HG02798 (cell line): ENCODE measurements at regions not wholly inside any gene's neighbourhood (a gene's known extent, or its start where the extent isn't known, plus 50 kb on each side); places are given as distances from the start of the nearest gene placed in this dataset.
"Not testable (repeated sequence)": the region's sequence is repeated elsewhere in the genome, so short reads cannot be mapped to it uniquely, and the experiment has no call there.

Experiments used
- ATAC-seq: cut with Tn5 transposase; IDR thresholded peaks from one replicate; pipeline ENCODE4 v1.9.1; 2021; ENCODE audit warnings: mild to moderate bottlenecking; ENCODE audit not compliant: unreplicated experiment, poor library complexity

- ATAC-seq: no peak
Observed at GRCh38 chr4:24179201-24179840, 289.5 kb upstream of the PPARGC1A start.

- not testable (repeated sequence) for ATAC-seq
Observed at GRCh38 chr4:24177443-24177842, 287.6 kb upstream of the PPARGC1A start.

DNA sequence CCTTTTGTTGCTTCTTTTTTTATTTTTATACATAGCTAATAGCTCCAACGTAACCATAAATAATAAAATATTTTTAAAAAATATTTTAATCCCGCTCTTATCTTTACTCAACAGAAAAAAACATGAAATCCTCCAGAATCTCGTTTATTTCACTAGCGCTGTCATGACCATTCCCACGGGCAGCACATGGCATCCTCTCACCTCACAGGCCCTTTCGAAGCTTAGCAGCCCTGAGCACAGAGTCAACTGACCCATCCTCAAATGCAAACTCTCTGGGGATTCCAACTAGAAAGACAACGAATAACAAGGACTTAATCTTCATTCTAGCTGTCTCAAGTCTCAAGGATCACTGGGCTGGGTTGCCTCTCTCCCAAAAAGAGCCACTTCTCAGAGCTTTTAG, 285.9 kb upstream of the PPARGC1A start:
- no peak for ATAC-seq

DNA sequence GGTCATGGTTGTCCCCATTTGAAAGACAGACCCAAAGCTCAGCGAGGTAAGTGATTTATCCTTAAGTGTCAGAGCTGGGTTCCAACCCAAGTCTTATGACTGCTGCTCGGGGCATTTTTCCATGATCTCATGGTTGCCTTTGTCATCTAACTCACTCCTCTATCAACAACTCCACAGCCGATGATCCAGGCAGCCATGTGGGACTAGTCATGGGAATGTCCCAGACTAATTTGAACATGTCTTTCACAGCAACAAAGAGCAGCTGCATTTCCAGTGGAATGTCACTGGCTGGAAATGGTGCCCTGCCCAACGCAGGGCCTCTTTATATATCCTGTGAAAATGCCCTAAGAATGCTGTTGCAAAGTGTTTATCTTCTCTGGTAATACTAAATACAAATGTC, 284.8 kb upstream of the PPARGC1A start:
- no peak for ATAC-seq

- ATAC-seq: no peak
Observed at GRCh38 chr4:24172406-24172805, 282.6 kb upstream of the PPARGC1A start.

DNA sequence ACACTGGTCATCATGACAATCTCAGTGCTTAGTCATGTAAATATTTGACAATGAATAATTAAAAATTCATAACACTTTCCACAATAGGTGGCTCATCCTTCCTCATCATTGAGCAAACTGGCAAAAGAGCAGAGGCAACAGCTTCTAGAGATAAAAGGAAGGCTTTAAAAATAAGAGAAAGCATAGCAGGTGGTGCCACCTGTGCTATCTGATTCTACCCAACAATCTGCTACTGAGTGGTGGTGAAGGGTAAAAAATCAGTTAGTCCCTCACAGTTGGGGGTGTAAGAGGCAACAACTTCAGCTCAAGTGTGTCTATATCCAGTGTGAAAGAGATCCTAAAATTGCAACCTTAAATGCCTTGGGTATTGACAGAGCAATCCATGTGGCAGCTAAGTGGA, 280.1 kb upstream of the PPARGC1A start:
- ATAC-seq: no peak

DNA sequence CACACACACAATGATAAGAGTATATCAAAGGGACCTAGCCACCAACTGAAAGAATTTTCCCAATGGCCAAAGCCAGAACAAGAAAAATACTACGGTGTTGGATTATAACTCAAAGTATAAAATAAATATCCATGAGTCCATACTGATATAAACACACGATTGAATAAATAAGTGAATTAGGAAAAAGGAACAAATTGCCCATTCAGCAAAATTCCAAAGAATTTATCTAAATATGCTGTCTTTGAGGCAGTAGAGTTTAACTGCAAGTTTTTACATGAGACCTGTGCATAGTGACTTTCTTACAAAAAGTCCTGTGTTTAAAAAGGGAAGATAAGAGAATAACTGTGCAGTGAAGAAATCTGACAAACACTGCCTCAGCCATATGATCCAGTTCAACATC, 278.8 kb upstream of the PPARGC1A start:
- ATAC-seq: no peak

DNA sequence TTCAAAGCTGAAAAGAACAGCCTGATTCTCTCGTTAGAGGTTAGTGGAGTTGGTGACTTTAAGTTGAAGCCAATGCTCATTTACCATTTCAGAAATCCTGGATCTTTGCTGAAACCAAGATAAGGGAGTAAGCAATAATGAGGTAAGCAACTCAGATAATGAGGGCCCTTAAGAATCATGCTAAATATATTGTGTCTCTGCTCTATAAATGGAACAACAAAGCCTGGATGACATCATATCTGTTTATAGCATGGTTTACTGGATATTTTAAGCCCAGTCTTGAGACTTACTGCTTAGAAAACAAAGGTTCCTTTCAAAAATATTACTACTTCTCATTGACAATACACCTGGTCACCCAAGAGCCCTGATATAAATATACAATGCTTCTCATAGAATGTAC, 276.7 kb upstream of the PPARGC1A start:
- ATAC-seq: no peak

- ATAC-seq: no peak
Observed at GRCh38 chr4:24164797-24165196, 274.9 kb upstream of the PPARGC1A start.

DNA sequence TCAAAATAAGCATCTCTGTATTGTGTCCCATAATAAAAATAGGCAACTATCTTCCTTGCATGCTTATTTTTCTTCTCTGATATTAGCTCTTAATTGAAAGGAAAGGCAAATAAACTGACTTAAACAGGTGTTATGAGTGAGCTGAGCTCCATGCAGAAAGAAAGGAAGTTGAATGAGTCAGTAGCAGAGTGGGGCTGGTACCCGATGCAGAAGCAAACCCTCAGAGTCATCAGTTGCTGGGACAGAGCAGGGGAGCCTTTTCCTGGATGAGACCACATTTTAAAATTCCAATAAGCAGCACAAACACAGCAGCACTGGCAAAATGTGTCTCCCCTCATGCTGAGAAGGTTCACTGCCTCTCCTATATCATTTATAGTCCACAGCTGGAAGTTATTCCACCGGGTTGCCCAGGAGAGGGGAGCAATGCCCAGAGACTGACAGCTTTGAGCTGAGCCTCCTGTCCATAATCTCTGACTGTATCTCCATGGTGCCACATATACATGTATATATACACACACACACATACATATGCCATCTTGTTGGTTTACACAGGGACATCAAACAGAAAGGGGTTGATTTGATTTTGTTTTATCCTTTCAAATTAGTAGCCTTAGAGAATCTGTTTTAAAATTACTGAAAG, 274.3 kb upstream of the PPARGC1A start:
- no peak for ATAC-seq

- no peak for ATAC-seq
Observed at GRCh38 chr4:24163314-24163713, 273.5 kb upstream of the PPARGC1A start.

- ATAC-seq: no peak
Observed at GRCh38 chr4:24160358-24160757, 270.5 kb upstream of the PPARGC1A start.

DNA sequence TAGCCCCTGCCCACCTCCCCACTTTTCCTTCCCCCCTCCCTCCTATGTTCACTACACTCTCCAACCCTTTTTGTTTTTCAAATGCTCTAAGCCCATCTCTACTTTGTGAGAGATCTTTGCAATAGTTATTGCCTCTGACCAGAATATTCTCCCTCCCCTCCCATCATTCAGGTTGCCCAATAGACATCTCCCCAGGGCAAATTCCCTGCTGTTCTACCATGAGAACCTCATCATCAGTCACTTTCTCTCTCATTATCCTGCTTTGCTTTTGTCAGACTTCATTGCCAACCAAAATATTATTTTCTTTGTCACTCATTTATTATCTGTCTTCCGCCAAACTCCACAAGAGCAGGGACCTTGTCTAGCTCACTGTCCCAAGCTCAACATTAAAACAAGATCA, 268.2 kb upstream of the PPARGC1A start:
- no peak for ATAC-seq

DNA sequence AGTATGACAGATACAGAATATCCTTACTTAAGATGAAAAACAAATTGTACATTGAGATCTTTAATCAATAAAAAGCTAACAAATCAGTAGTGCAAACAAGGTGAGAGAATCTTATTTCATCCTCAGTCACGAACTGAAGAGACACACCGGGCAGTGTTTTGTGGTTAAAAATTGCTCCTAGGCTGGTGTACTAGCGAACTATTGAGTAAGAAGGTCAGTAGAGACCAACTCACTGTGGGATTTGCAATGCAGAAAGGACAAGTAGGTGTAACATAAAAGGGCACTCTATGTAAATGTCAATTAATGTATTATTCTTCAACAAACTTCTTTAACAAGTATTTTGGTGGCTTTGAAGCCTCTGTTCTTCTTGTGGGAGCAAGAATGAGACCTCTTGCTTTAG, 260.2 kb upstream of the PPARGC1A start:
- ATAC-seq: no peak

DNA sequence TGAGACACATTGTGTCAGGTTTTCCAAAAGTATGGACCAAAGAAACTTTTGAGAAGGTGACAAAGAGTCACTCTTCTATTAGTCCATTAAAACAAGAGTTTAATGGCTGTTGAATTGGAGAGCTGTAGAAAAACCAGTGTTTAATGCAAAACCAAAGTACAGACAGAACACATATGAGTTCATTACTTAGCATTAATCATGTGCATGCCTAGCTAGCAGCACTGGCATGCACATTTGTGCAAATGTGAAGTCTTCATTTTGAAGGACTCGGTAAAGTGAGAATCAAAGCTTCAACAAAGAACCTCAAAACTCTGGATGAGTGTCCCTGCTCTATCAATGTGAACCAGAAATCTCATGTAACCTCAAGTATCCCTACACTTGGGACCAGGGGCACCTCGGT, 256.3 kb upstream of the PPARGC1A start:
- no peak for ATAC-seq

DNA sequence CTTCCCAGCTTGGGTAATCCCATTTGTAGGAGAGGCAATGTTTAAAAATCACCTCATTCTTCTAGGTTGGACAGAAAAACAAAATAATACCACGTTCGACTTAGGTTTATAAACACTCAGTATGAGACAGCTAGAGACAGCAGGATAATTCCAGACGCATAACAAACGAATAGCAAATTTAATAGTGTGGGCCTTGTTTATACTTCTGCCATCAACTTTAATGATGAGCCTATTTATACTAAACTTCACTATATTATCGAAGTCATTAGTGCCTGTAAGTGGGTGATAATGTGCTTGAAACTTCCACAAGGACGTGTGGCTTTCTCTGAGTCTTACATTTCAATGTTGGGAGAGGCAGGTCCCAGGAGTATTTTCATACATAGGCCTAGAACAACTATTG, 255.7 kb upstream of the PPARGC1A start:
- no peak for ATAC-seq

GRCh38 chr4:24144381-24144780, 254.5 kb upstream of the PPARGC1A start:
- ATAC-seq: no peak

- no peak for ATAC-seq
Observed at GRCh38 chr4:24143741-24144140, 253.9 kb upstream of the PPARGC1A start.

DNA sequence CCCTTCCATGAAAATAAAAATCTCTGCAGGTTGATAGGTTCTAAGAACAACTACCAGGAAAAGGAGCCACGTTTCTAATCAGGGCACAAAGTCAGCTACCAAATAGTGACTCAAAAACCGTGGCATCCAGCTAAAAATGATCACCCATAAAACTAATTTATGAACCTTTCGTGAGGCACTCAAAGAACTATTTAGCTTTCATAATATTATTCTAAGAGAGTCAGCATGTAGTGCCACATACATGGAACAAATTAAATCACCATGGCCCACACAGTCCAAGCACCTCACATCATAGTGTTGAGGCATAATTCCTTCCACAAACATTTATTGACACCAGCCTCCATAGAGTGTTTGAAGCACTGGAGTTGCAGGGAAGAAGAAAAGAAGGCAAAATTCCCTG, 252.0 kb upstream of the PPARGC1A start:
- no peak for ATAC-seq

DNA sequence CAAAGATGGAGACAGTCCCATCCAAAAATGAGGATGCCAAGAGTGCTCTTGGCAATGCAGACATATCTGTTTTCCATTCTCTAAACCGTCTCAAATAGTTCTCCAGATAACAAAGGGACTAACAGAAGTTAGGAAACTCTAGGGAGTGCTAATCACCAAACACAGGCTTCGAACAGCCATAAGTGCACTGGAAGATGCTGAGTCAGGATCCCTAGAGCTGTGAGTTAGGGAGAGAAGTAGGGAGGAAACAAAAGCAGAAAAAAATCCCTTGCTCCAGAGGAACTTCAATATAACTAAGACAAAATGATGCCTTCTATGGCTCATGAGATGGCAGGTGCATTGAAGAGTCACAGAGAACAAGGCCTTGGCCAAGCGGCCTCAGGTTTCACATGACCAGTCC, 251.0 kb upstream of the PPARGC1A start:
- ATAC-seq: no peak

DNA sequence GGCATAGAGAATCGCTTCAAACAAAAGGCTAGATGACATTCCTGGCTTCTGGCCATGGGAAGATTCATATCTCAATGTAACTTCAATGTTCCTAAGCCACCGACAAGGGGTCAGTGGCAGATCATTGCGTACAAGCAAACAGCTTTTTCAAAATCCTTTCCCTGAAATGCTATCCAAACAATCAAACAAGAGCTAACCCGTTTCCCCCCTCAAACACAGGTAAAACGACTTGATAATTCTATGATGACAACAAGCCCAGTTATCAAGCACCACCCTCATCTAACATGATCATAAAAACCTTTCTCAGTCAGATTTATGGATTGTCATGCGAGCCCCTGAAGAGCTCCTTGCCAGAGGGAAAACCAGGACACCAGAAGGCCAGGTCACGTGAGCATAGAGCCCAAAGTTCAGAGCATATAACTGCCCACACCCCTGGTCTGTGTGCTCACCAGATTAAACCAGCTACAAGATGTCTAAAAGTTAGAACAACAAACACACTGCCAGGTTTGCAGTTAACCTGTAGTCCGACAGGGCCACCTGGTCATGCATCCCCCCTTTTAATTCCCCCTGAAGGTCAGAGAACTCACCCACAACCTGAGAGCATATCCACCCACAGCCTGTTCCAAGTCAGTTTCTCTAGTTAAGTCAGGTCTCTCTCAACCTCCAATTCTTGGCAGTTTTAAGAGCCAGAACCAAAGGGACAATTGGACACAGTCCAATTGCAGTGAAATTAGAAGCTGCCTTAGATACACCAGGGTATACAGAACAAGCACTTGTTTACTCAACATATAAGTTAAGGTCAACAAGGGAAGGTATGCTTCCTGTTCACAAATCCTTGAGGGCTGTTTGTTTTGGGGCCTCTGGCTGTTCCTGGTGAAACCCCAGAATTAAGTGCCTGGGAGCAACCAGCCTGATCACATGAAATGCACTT, 248.1 kb upstream of the PPARGC1A start:
- ATAC-seq: no peak
